SK-N-MC (cell line): ENCODE measurements at regions not wholly inside any gene's neighbourhood (a gene's known extent, or its start where the extent isn't known, plus 50 kb on each side); places are given as distances from the start of the nearest gene placed in this dataset.

Experiments
- EZH2 ChIP-seq: fragments of 200-600 bp; sonication (generic); IDR thresholded peaks from one replicate; pipeline ENCODE4 v1.6.1; 2017; ENCODE audit warnings: antibody characterized with exemption
- FOXP2 ChIP-seq: optimal IDR thresholded peaks from 2 replicates; pipeline ENCODE3; 2011; ENCODE audit warnings: mild to moderate bottlenecking, moderate library complexity; ENCODE audit not compliant: insufficient read depth; ENCODE audit errors: extremely low read length, control extremely low read depth
- POLR2AphosphoS5 ChIP-seq: IDR thresholded peaks from 2 replicates; pipeline ENCODE4 v1.6.1; 2012; ENCODE audit warnings: mild to moderate bottlenecking, low read depth, low read length, borderline replicate concordance

DNA sequence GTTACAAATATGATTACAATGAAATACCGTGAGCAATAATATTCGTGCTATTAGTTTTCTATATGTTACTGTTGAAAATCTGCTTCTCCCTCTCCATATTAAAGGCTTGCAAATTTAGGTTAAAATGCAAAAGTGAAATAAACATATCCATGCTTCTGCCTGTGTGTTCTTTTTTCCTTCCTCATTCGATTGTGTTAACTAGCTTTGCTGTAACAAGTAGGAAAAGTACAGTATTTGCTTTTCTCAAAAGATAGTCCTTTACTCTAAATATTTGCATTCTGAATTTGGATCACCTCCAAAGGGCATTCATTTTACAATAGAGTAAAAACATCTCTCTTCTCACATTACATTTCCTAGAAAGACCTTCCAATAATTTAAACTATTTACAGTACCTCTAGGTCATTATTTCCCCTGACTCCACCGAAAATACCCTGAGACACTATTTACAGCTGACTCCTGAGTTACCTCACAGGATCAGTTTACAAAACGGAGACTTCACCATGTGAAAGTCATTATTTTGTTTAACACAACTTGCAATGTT is 835.0 kb upstream of the FANCL start:
- no peak for TF ChIP-seq EZH2
- no peak for TF ChIP-seq POLR2AphosphoS5
- no peak for TF ChIP-seq FOXP2
